ENCODE measurements at regions not wholly inside any gene's neighbourhood (a gene's known extent, or its start where the extent isn't known, plus 50 kb on each side); places are given as distances from the start of the nearest gene placed in this dataset.
"Not testable (repeated sequence)": the region's sequence is repeated elsewhere in the genome, so short reads cannot be mapped to it uniquely, and the experiment has no call there.

DNA sequence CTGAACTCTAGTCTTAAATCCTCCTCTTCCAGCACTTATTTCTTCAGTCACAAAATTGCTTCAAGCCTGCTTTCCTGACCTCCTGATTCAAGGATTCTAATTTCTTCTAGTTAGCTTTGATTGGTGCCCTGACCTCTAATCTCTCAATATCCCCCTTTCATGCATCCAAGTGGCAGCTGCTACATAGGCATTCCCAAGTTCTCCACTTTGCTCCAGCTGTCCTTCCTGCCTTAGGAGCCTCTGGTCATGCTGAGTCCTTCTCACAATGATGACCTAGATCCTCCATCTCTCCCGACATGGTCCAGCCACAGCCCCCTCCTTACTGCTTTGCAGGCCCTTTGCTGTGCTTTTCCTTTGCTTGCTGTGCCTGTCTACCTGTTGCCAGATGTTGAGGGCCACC lies 347.8 kb upstream of the C2CD4B start:
- no peak for DNase-seq

DNA sequence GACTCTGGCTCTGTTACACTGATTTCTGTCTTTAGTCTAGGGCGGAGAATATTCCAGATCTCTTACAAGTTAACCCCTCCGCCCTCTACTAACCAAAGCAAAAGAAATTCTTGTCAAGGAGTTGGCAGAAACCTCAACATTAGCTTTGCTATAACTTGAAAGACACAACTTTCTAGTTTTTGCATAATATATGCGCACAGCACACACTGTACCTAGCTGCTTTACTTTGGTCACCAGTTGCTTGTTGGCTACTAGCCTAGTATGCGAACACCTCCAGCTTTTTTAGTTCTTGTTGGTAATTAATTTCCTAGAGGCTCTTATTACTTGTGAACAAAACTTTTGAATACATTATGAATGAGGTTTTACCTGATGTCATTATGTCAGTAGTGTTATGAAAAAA lies 348.8 kb upstream of the C2CD4B start:
- no peak for DNase-seq

DNA sequence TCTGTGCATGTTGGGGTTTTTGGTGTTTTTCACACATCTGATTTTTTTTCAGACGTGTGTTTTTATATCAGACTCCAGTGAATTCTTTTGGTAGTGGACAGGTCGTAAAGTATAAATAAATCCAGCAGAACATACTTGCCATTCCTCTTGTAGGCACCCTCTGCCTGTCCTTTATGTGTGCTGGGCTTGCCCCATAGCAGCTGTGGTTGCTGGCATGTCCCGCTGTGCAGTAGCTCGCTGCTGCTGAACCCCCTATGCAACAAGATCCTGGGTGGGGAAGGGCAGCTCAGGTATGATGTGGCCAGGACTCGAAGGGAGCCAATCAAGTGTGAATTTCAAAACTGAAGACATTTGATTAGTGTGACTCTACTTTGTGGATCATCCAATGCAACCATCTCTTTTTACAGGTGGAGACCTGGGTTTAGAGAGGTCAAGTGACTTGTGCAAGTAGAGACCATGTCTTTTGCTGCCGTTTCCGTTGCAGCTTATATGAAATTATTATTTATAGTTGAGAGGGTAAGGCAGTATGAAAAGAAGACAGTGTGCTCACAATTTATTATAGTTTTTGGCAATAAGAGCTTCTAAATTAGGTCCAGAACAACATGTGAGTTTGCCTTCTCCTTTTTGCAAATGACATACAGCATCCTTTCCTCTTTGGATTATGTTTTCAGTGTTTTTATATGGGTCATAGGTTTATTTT lies 350.8 kb upstream of the C2CD4B start:
- no peak for DNase-seq

DNA sequence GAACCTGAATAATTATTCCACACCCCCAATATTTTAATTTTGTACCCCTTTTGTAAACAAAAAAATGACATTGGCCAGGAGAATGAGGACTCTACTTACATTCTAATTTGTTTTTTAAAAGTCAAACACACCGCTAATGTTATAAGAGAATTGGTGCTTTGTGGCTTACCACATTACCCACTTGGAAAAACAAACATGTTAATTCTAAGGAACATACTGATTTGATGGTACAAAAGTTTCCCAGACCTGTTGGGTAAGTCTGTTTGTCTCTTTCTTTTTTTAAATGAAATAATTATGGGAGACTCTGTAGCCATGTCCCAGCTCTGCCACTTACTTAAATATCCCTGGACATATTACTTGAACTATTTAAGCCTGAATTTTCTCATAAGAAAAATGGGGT lies 352.5 kb upstream of the C2CD4B start:
- DNase-seq, result no peak

DNA sequence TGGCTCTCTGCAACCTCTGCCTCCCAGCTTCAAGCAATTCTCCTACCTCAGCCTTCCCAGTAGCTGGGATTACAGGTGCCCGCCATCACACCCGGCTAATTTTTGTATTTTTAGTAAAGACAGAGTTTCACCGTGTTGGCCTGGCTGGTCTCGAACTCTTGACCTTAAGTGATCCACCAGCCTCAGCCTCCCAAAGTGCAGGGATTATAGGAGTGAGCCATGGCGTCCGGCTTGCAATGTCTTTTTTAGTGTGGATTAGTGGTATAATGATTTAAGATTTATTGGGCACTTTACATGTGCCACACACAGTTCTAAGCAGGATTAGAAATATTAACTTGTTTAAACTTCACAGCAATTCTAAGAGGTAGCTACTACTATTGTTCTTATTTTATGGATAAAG lies 353.6 kb upstream of the C2CD4B start:
- not testable (repeated sequence) for DNase-seq

DNA sequence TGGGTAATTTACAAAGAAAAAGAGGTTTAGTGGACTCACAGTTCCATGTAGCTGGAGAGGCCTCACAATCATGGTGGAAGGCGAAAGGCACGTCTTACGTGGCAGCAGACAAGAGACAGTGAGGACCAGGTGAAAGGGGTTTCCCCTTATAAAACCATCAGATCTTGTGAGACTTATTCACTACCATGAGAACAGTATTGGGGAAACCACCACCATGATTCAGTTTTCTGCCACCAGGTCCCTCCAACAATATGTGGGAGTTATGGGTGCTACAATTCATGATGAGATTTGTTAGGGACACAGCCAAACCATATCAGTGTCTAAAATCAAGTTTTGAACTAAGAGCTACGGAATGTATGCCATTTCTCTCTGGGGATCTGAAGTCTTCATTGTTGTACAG lies 354.8 kb upstream of the C2CD4B start:
- peak; percentile 9 for DNase-seq

DNA sequence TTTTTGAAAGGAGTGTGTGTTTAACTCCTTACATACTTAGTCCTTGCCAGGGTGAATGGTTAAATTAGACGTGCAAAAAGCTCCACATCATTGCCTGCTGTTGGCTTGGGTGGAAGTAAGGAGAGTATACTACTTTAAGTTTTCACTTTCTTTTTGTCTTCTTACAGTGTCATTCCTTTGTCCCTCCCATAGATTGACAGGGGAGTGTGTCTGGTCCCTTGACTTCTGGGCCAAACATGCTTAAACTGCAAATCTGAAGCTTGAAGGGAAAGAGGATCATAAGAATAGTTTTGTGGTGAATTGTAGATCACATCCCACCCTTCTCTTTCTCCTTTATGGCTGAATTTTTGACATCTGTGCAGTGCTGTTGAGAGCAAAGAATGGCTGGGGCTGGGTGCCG lies 355.8 kb upstream of the C2CD4B start:
- no peak for DNase-seq

DNA sequence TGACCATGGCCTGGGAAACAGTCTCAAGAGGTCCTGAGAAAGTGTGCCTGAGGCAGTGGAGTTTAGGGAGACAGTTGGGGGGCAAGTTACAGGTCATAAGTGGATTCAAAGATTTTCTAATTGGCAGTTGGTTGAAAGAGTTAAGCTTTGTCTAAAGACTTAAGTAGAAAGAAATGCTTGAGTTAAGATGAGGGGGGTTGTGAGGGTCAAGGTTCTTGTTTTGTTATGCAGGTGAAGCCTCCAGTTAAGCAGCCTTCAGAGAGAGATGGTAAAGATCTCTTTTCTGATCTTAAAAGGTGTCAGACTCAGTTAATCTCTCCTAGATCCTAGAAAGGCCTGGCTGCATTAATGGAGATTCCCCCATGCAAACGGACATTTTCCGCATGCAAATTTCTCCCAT lies 356.3 kb upstream of the C2CD4B start:
- DNase-seq, result no peak

DNA sequence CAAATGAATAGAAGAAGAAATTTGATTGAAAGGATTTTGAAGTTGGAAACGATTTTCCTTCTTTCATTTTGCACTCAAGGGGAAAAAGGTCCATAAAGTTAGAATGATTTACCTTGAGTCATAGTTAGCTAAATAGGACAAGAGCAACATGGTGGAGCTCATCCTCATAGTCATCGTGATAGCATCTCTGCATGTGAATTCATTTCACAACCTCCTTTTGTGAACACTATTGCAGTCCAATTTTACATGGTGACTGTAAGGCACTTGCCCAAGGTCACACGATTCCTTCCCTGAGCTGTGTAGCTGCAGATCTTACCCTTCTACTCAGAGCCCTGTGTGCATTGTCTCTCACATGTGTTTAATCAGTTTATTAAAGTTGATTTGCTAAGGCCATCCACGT lies 359.8 kb upstream of the C2CD4B start:
- DNase-seq, result no peak

DNA sequence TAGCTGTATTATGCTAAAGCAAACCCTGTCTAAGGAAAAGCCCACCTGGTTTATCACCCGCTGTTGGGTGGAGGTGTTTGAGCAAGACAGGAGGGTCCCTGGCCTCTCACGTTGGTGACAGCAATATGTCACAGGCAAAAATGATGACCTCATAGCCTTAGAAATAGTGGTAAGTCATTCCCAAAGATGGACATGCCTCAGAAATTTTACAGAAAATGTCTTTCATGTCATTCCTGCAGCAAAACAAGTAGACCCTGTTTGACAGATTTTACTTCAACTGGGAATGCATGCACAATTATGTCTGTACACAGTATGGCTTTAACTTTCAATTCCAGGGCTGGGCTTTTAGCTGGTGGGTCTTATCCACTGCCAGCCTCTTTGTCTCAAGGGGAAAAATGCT lies 362.3 kb upstream of the C2CD4B start:
- no peak for DNase-seq

DNA sequence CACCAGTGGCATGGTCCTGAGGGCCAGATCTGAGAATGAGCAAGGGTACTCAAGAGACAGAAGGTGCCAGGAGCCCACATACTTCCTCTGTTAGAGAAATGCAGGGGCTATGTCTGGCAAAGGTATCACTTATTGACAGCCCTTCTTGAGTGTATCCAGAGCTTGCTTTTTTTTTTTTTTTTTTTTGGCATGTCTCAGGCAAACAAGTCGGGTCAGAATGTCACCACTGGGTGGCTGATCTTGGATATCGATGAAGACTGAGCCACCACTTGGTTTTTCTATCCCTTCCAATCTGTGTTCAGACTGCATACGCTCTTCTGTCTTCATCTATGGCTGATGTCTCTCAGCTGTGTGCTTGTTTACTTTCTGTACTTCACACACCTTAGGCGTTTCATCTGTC lies 363.4 kb upstream of the C2CD4B start:
- no peak for DNase-seq

DNA sequence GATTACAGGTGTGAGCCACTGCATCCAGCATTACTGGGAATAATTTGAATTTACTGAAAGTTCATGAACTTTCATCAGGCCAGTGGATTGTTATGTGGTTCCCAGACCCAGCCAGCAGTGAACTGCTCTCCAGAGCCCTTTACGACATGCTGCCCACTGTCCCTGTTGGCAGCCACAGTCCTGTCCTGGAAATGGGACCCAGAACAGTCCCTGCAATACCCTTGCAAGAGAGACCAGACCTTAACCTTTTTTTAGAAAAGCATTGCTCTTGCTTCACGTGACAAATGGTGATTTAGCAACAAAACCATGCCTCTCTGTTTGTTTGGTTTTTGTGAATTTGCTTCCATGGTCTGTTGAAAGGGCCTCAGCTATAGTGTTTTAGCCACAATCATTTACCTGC lies 367.3 kb upstream of the C2CD4B start:
- DNase-seq, result no peak

DNA sequence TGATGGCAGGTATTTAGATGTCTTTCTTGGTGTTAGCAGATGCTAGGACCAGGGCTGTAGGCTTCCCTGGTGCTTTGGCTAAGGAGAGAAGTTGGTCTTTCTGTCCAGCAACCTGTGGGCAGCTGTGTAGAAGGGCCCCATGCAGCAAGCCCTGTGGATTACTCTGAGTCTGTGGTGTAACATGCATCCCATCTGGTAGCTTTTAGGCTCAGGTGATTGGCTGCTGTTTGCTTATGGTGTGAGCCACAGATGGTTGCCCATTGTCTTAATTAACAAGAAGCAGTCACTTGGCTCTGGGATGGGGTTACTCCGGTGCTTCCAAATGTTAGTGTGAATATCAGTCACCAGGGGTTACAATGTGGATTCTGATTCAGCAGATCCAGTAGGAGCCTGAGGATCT lies 368.6 kb upstream of the C2CD4B start:
- DNase-seq, result no peak

DNA sequence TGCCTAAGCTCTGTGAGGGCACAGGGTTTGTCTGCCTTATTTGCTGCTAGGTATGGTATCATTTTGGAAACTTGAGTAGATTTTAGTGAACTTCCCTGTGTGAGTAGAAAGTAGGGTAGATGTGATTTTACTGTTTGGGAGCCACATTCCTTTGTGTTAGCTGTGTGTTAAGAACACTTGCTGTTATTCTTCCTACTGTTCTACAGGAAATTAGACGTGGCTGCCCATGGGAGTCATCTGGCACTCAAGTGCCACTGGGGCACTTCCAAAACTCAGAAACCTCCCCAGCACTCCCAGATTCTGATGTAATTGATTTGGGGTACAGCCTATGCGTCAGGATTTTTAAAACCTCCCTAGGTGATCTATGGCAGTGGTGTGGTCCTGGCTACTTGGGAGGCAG lies 369.9 kb upstream of the C2CD4B start:
- DNase-seq, result no peak

DNA sequence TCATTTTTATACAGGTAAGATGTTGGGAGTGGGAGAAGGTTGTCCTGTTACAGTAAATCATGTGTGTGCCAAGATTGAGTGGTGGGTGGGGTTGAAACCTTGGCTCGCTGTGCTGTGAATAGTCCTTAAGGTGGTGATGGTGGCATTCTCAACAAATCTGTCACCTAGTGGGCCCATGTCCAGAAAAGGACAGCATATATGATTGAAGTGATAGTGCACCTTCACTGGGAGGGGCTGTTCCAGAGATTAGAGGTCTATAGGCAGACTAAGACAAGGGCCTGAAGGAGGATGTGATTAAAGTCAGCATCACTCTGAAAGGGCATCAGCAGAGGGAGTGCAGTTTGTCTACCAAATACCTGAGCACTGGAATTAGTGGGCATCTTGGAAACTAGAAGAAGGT lies 374.2 kb upstream of the C2CD4B start:
- no peak for DNase-seq

DNA sequence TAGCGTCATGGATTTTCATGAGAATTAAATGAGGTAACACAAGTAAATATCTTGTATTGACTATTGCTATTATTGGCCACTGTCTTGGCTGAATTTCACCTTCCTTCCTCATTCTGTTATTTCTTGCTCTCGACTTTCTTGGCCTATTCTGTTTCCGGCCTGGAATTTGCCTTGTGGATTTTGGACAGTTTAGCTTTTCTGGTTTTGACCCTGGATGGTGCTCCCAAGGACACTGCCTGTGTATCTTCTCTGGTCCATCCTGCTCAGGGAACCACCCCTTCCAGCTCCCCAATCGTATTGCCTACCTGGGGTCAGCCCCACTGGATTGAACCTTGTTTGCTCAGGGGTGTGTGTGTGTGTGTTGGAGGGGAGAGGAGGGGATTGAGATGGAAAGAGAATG lies 376.2 kb upstream of the C2CD4B start:
- no peak for DNase-seq

DNA sequence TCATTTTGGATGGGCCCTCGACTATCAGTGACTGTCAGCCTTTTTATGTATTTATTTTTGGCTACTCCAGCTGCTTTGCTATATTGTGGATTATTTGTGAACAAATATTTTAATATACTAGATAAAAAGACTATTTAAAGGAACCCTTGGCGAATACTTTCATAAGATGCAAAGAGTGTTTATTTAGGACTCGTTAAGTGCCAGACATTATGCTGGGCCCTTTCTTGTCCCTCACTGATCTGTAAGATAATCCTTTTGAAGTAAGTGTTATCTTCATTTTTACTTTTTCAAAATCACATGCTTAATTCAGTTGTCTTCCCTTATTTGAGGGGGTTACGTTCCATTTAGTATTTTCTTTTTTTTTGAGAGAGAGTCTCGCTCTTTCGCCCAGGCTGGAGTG lies 376.8 kb upstream of the C2CD4B start:
- no peak for DNase-seq

DNA sequence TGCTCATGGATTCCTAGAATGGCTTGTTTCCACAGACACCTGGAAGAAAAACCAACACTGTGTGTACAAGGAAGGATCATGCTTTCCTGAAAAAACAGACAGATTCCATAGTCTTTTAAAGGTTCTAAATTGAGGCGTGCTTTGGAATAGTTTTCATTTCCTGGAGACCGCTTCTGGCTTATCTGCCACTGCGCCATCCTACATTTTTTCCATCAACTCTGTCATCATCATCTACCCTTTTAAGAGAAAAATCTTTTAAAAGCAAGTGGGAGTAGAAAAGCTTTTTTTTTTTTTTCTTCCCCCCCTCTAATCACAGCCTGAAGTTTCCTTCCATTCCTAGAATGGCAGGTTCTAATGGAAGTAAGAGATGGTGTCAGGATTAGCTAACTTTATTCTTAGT lies 379.4 kb upstream of the C2CD4B start:
- no peak for DNase-seq

DNA sequence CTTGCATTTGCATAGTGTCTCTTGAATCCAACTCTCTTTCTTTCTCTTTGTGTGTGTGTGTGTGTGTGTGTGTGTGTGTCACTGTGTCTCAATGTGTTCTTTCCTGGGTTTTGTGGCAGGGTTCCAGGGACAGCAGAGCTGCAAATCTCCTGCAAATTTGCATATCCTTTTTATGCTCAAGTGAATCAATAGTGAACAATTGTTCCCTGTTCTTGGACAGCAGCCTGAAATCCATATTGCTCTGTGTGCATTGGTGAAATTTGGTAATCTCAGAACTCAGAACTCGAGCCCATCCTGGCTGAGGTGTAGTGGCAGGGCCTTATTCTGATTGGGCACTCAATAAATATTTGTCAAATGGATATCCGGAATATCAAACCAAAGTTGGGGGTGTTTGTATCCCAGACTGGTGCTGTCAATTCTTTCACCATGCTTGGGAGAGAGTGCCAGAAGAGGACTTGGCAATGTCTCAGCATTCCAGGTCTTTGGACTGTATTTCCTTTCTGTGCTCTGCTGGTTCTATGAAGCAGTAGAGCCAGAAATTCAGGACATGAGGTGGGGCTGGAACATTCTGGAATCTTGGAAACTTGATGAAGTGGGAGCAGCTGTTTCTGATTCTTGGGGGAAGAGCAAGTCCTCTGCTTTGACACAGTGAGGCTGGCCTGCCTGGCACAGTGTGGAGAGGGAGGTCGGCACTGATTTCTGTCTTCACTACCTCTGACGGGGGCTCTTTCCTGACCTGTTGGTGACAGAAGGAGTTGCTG lies 380.6 kb upstream of the C2CD4B start:
- no peak for DNase-seq

DNA sequence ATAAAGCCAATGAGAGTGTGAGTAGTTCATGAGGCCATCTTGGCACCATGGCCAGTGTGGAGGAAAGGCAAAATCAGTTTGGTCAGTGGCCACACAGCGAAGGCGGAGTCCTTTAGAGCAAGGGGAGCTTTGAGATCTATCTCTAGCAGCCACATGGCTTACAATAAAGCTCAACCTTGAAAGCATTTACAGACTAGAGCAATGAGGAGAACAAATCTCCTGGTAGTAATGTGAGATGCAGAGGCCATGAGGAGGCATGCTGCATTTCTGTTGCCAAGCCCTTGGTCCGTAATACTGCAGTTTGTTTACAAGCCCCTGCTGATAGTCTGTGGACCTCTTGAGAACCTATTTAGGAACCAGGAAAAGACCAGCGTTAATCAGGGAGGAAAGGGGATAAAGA lies 381.5 kb upstream of the C2CD4B start:
- DNase-seq, result no peak

DNA sequence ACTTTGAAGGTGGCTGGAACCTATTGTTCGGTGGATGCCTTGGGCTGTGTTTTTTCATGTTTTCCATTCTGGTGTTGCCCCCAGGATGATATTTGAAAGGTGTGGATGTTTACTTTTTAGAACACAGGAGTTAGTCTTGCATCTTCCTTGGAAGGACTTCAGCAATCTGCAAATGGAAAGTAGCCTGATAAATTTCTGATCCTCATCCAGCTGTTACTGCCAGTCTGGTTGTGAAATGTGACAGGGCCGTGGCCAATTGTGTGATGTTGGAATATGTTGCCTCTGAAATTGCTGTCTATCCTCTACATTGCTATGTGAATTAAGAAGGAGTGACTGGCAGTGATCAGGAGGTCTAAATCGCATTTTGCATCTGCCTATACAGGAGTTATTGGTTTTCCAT lies 382.5 kb upstream of the C2CD4B start:
- no peak for DNase-seq

DNA sequence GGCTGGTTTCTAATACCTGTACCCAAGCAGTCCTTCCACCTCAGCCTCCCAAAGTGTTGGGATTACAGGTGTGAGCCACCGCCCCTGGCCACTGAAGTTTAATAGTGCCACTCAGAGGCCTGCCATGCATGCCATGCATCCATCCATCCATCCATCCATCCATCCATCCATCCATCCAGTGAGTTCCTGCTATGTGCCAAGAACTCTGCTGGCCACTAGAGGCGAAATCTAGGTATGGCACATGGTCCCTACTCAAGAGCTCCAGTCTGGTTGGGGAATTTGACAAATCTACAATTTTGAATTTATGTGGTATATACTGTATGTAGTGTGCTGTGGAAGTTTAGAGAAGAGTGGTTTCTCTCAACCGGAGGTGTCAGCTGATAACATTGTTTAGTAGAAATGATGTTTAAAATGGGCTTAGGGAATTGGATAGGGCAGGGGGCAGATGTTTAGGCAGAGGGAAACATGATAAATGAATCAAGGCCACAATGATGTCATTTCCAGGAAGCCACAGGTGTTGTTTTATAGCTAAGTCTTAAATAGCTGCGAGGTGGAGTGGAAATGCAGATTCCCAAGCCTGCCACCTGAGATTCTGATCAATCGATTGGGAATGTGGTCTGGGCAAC lies 384.4 kb upstream of the C2CD4B start:
- no peak for DNase-seq

DNA sequence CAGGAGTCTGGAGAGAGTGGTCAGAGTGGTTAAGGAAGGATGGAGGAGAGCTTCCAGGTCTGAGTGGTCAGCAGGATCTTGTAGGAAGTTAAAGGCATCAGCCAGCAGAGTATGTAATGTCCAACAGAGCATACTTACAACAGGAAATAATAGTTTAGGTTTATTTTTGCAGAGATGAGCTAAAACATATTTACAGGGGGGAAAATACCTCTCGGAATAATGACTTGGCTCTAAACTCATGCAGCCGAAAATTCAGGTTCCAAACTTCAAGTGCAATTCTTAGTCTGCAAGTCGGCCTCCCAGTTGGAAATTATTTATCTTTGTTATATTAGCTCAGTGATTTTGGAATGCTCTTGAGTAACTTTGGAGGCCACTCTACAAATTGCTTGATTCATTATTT lies 385.0 kb upstream of the C2CD4B start:
- DNase-seq, result no peak

DNA sequence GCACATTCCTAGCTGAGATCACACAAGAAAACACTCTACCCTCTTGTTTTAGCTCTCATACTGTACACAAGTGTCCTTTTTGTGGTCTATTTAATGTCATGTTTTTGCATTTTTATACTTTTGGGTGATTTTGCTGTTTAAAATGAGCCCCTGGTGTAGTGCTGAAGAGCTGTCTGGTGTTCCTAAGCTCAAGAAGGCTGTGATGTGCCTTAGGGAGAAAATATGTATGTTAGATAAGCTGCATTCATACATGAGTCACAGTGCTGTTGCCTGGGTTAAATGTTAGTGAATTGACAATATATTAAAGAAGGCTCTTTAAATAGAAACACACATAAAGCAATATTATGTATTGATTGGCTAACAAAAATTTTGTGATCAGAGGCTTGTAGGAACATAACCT lies 387.4 kb upstream of the C2CD4B start:
- DNase-seq, result no peak

Measured in stimulated activated CD4-positive, alpha-beta T cell treated with anti-CD3 and anti-CD28 coated beads, Interleukin-1b, Interleukin-23, amount 100 ng/mL, for 48 hours (primary cell).